ENCODE measurements at regions not wholly inside any gene's neighbourhood (a gene's known extent, or its start where the extent isn't known, plus 50 kb on each side); places are given as distances from the start of the nearest gene placed in this dataset.

- no peak for TF ChIP-seq POLR2A (IDR thresholded peaks at IDR 0.05; ENCODE audit: low read depth, low read length)
- no peak for TF ChIP-seq PAX5 (IDR thresholded peaks at IDR 0.05; ENCODE audit: insufficient read depth, low read length, severe bottlenecking)
- no peak for TF ChIP-seq SPI1 (IDR thresholded peaks at IDR 0.05; ENCODE audit: low read depth, low read length)
- TF ChIP-seq TAF1 (IDR thresholded peaks at IDR 0.05; ENCODE audit: low read depth, low read length), result no peak
- TF ChIP-seq POU2F2 (IDR thresholded peaks at IDR 0.05; ENCODE audit: low read depth, low read length), result no peak
- no peak for TF ChIP-seq POLR2AphosphoS5 (IDR thresholded peaks at IDR 0.05; ENCODE audit: low read depth, low read length)
- DNase-seq (ENCODE audit: insufficient read length, low spot score) (no peak), FAIRE-seq (no peak)
Measured at GRCh38 chrX:69323786-69324720, 158.8 kb upstream of the PJA1 start.

- no peak for DNase-seq (ENCODE audit: insufficient read length, low spot score)
- TF ChIP-seq POU2F2 (IDR thresholded peaks at IDR 0.05; ENCODE audit: low read depth, low read length), result no peak
- no peak for TF ChIP-seq PAX5 (IDR thresholded peaks at IDR 0.05; ENCODE audit: insufficient read depth, low read length, severe bottlenecking)
- no peak for TF ChIP-seq POLR2A (IDR thresholded peaks at IDR 0.05; ENCODE audit: low read depth, low read length)
- TF ChIP-seq TAF1 (IDR thresholded peaks at IDR 0.05; ENCODE audit: low read depth, low read length), result no peak
- TF ChIP-seq SPI1 (IDR thresholded peaks at IDR 0.05; ENCODE audit: low read depth, low read length), result no peak
- no peak for TF ChIP-seq POLR2AphosphoS5 (IDR thresholded peaks at IDR 0.05; ENCODE audit: low read depth, low read length)
- no peak for FAIRE-seq
Measured at GRCh38 chrX:69321789-69322188, 156.5 kb upstream of the PJA1 start.

GRCh38 chrX:69321006-69321655 lies 155.9 kb upstream of the PJA1 start:
- TF ChIP-seq POLR2AphosphoS5 (IDR thresholded peaks at IDR 0.05; ENCODE audit: low read depth, low read length), result no peak
- no peak for TF ChIP-seq PAX5 (IDR thresholded peaks at IDR 0.05; ENCODE audit: insufficient read depth, low read length, severe bottlenecking)
- no peak for TF ChIP-seq POLR2A (IDR thresholded peaks at IDR 0.05; ENCODE audit: low read depth, low read length)
- TF ChIP-seq SPI1 (IDR thresholded peaks at IDR 0.05; ENCODE audit: low read depth, low read length), result no peak
- TF ChIP-seq POU2F2 (IDR thresholded peaks at IDR 0.05; ENCODE audit: low read depth, low read length), result no peak
- no peak for TF ChIP-seq TAF1 (IDR thresholded peaks at IDR 0.05; ENCODE audit: low read depth, low read length)
- FAIRE-seq, result no peak
- no peak for DNase-seq (ENCODE audit: insufficient read length, low spot score)

GRCh38 chrX:69320116-69320515 lies 154.9 kb upstream of the PJA1 start:
- no peak for FAIRE-seq
- no peak for DNase-seq (ENCODE audit: insufficient read length, low spot score)
- TF ChIP-seq SPI1 (IDR thresholded peaks at IDR 0.05; ENCODE audit: low read depth, low read length) (no peak), TAF1 (IDR thresholded peaks at IDR 0.05; ENCODE audit: low read depth, low read length) (no peak), POLR2A (IDR thresholded peaks at IDR 0.05; ENCODE audit: low read depth, low read length) (no peak), POU2F2 (IDR thresholded peaks at IDR 0.05; ENCODE audit: low read depth, low read length) (no peak), PAX5 (IDR thresholded peaks at IDR 0.05; ENCODE audit: insufficient read depth, low read length, severe bottlenecking) (no peak), POLR2AphosphoS5 (IDR thresholded peaks at IDR 0.05; ENCODE audit: low read depth, low read length) (no peak)

GRCh38 chrX:69319376-69319775 lies 154.1 kb upstream of the PJA1 start:
- FAIRE-seq (no peak), DNase-seq (ENCODE audit: insufficient read length, low spot score) (no peak)
- TF ChIP-seq POLR2AphosphoS5 (IDR thresholded peaks at IDR 0.05; ENCODE audit: low read depth, low read length) (no peak), POLR2A (IDR thresholded peaks at IDR 0.05; ENCODE audit: low read depth, low read length) (no peak), POU2F2 (IDR thresholded peaks at IDR 0.05; ENCODE audit: low read depth, low read length) (no peak), SPI1 (IDR thresholded peaks at IDR 0.05; ENCODE audit: low read depth, low read length) (no peak), TAF1 (IDR thresholded peaks at IDR 0.05; ENCODE audit: low read depth, low read length) (no peak), PAX5 (IDR thresholded peaks at IDR 0.05; ENCODE audit: insufficient read depth, low read length, severe bottlenecking) (no peak)

GRCh38 chrX:69318651-69319340 lies 153.5 kb upstream of the PJA1 start:
- FAIRE-seq (no peak), DNase-seq (ENCODE audit: insufficient read length, low spot score) (no peak)
- no peak for TF ChIP-seq SPI1 (IDR thresholded peaks at IDR 0.05; ENCODE audit: low read depth, low read length)
- TF ChIP-seq TAF1 (IDR thresholded peaks at IDR 0.05; ENCODE audit: low read depth, low read length), result no peak
- no peak for TF ChIP-seq PAX5 (IDR thresholded peaks at IDR 0.05; ENCODE audit: insufficient read depth, low read length, severe bottlenecking)
- no peak for TF ChIP-seq POLR2AphosphoS5 (IDR thresholded peaks at IDR 0.05; ENCODE audit: low read depth, low read length)
- TF ChIP-seq POLR2A (IDR thresholded peaks at IDR 0.05; ENCODE audit: low read depth, low read length), result no peak
- TF ChIP-seq POU2F2 (IDR thresholded peaks at IDR 0.05; ENCODE audit: low read depth, low read length), result no peak

GRCh38 chrX:69317721-69318120 lies 152.5 kb upstream of the PJA1 start:
- no peak for DNase-seq (ENCODE audit: insufficient read length, low spot score)
- TF ChIP-seq PAX5 (IDR thresholded peaks at IDR 0.05; ENCODE audit: insufficient read depth, low read length, severe bottlenecking), result no peak
- TF ChIP-seq TAF1 (IDR thresholded peaks at IDR 0.05; ENCODE audit: low read depth, low read length), result no peak
- no peak for TF ChIP-seq POLR2A (IDR thresholded peaks at IDR 0.05; ENCODE audit: low read depth, low read length)
- no peak for TF ChIP-seq POLR2AphosphoS5 (IDR thresholded peaks at IDR 0.05; ENCODE audit: low read depth, low read length)
- no peak for TF ChIP-seq SPI1 (IDR thresholded peaks at IDR 0.05; ENCODE audit: low read depth, low read length)
- TF ChIP-seq POU2F2 (IDR thresholded peaks at IDR 0.05; ENCODE audit: low read depth, low read length), result no peak
- FAIRE-seq, result no peak

- FAIRE-seq (no peak), DNase-seq (ENCODE audit: insufficient read length, low spot score) (no peak)
- TF ChIP-seq POLR2AphosphoS5 (IDR thresholded peaks at IDR 0.05; ENCODE audit: low read depth, low read length) (no peak), SPI1 (IDR thresholded peaks at IDR 0.05; ENCODE audit: low read depth, low read length) (no peak), POU2F2 (IDR thresholded peaks at IDR 0.05; ENCODE audit: low read depth, low read length) (no peak), PAX5 (IDR thresholded peaks at IDR 0.05; ENCODE audit: insufficient read depth, low read length, severe bottlenecking) (no peak), TAF1 (IDR thresholded peaks at IDR 0.05; ENCODE audit: low read depth, low read length) (no peak)
Measured at GRCh38 chrX:69314436-69315348, 149.4 kb upstream of the PJA1 start.
